Kidney (tissue), 13 donors: ENCODE measurements at regions not wholly inside any gene's neighbourhood (a gene's known extent, or its start where the extent isn't known, plus 50 kb on each side); places are given as distances from the start of the nearest gene placed in this dataset.

Experiments used
- DNase-seq, 5 donors: peaks; one replicate each; pipeline ENCODE4 v3.0.0-alpha.2; 2013 to 2020
- FAIRE-seq: peaks from 2 replicates; lab custom pipeline; 2012; peaks lifted over from hg19 to GRCh38; lab: Jason Lieb, UNC
- H3K27ac ChIP-seq, 2 donors: one replicate each; pipeline ENCODE4 v1.7.0; 2013; ENCODE audit warnings: low read depth in 2 of 2, low read length in 2 of 2, inconsistent platforms in 1 of 2
- H3K27me3 ChIP-seq: one replicate; pipeline ENCODE4 v1.7.1; 2013; ENCODE audit warnings: low read length, inconsistent platforms; ENCODE audit not compliant: control insufficient read depth, insufficient read depth
- H3K36me3 ChIP-seq, 3 donors: one replicate each; pipeline versions ENCODE4 v1.7.0 to v1.7.1; 2013; ENCODE audit warnings: low read length in 3 of 3, control low read depth in 1 of 3, inconsistent platforms in 1 of 3; ENCODE audit not compliant: insufficient read depth in 3 of 3, control insufficient read depth in 2 of 3
- H3K4me1 ChIP-seq, 3 donors: one replicate each; pipeline versions ENCODE4 v1.7.0 to v1.7.1; 2013; ENCODE audit warnings: low read length in 3 of 3, inconsistent platforms in 1 of 3, low read depth in 1 of 3; ENCODE audit not compliant: control insufficient read depth in 2 of 3, insufficient read depth in 2 of 3
- H3K4me3 ChIP-seq, 3 donors: one replicate each; pipeline versions ENCODE4 v1.7.0 to v1.8.1; 2013; ENCODE audit warnings: low read length in 3 of 3, control low read depth in 1 of 3, inconsistent platforms in 1 of 3
- H3K9ac ChIP-seq, 3 donors: one replicate each; pipeline versions ENCODE4 v1.7.0 to v1.7.1; 2013; ENCODE audit warnings: low read length in 3 of 3, control low read depth in 1 of 3, inconsistent platforms in 1 of 3
- H3K9me3 ChIP-seq, 3 donors: one replicate each; pipeline versions ENCODE4 v1.7.0 to v1.7.1; 2013; ENCODE audit warnings: low read length in 3 of 3, control low read depth in 1 of 3, inconsistent platforms in 1 of 3; ENCODE audit not compliant: control insufficient read depth in 2 of 3, insufficient read depth in 1 of 3
- CTCF ChIP-seq: IDR thresholded peaks from 3 replicates; pipeline ENCODE4 v1.5.1; 2012; ENCODE audit warnings: mild to moderate bottlenecking, moderate library complexity, borderline replicate concordance; ENCODE audit not compliant: insufficient read depth; ENCODE audit errors: extremely low read depth
- intact Hi-C: fragments of 100-400 bp; cut with DNase I; formaldehyde crosslinking; loops from one replicate; pipeline ENCODE4 v1.11.1; 2022
- donor health status: control.
- donor health status: control.
- donor health status: control.
- donor health status: control.
- donor health status: control.
- donor health status: DM: yes; HTN: yes; CAD: no.
- donor health status: Normal renal cell carcinoma (clear cell type).

- Histone ChIP-seq H3K36me3 (no peaks in the 10 kb centered on the region), H3K9ac (no peak overlapping the region), H3K27me3 (no peaks in the 10 kb centered on the region), H3K4me3 (no peak overlapping the region), H3K9me3 (no peaks in the 10 kb centered on the region), H3K27ac (no peak overlapping the region), H3K4me1 (no peaks in the 10 kb centered on the region)
- FAIRE-seq (no peak), DNase-seq (no peak)
- intact Hi-C loops: no loop called here
- TF ChIP-seq CTCF: no peak
These were observed 558.8 kb upstream of the GRIA3 start for GRCh38 chrX:122625239-122625638.

- FAIRE-seq: no peak
- no peaks in the 10 kb centered on the region for H3K27me3 ChIP-seq
These were observed 558.3 kb upstream of the GRIA3 start for GRCh38 chrX:122625821-122626220.

DNA sequence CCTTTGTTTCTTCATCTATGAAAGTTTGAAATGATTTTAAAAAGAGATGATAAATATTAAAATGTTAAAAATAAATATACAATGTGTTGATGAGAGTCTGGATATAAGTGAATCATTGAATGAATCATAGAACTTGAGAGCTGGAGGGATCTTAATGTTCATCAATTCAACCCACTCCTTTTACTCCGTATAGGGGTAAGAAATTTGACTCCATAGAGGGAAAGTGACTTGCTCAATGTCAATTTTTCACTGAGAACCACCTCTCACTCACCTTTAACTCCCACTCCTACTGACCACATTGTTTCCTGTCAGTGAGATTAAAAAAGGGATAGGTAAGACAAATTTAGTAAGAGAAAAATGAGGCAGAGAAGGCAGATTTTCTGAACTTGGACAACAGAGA, 557.2 kb upstream of the GRIA3 start:
- Histone ChIP-seq H3K9me3 (no peaks in the 10 kb centered on the region), H3K9ac (no peak overlapping the region), H3K36me3 (no peaks in the 10 kb centered on the region), H3K4me1 (no peaks in the 10 kb centered on the region), H3K4me3 (no peak overlapping the region), H3K27me3 (no peaks in the 10 kb centered on the region), H3K27ac (no peak overlapping the region)
- intact Hi-C loops: no loop called here
- no peak for DNase-seq
- FAIRE-seq: no peak
- TF ChIP-seq CTCF: no peak

More at GRCh38 chrX:122625821-122626220, 558.3 kb upstream of the GRIA3 start:
- peak in 1 of 5 donors; percentile 2 for DNase-seq
- no peak for TF ChIP-seq CTCF
- Histone ChIP-seq H3K4me3 (no peak overlapping the region), H3K4me1 (no peaks in the 10 kb centered on the region), H3K36me3 (no peaks in the 10 kb centered on the region), H3K9ac (no peak overlapping the region), H3K27ac (no peak overlapping the region), H3K9me3 (no peaks in the 10 kb centered on the region)
- intact Hi-C loops: no loop called here

DNA sequence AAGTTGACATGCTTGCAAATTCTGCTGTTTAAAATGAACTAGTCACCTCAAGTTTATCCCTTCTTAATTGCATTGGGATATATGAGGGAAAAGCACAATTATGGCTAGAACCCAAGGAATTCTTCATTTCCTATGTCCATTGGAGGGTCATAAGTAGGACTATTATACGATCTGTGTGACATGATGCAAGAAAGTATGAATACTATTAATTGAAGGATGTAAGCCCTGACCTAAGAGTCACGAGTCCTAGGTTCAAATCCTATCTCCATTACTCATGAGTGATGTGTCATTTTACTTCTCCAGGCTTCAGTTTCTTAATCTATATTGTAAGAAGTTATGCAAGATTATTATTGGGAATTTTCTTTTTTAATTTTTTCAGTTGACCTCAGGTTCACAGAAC, 542.9 kb upstream of the GRIA3 start:
- no peaks in the 10 kb centered on the region for H3K4me1 ChIP-seq
- no peak for FAIRE-seq
- no peak overlapping the region for H3K4me3 ChIP-seq
- H3K9me3 ChIP-seq: no peaks in the 10 kb centered on the region
- no peak overlapping the region for H3K27ac ChIP-seq
- H3K9ac ChIP-seq: no peak overlapping the region
- intact Hi-C loops: no loop called here
- H3K27me3 ChIP-seq: no peaks in the 10 kb centered on the region
- no peaks in the 10 kb centered on the region for H3K36me3 ChIP-seq
- DNase-seq: no peak
- TF ChIP-seq CTCF: no peak
